Pancreas (tissue), 10 donors: ENCODE measurements at regions not wholly inside any gene's neighbourhood (a gene's known extent, or its start where the extent isn't known, plus 50 kb on each side); places are given as distances from the start of the nearest gene placed in this dataset.
A peak's percentile ranks its signal among the peaks of the same experiment; 100 is the strongest.

Source experiments
- ATAC-seq, 4 donors: fragments of 200-7000 bp; cut with Tn5 transposase; one replicate each; pipeline versions ENCODE4 v1.8.0 to v1.9.1; 2020; ENCODE audit warnings: mild to moderate bottlenecking in 4 of 4, moderate library complexity in 4 of 4
- DNase-seq, 6 donors: peaks; one replicate each; pipeline ENCODE4 v3.0.0-alpha.2; 2020
- FAIRE-seq: peaks from 2 replicates; lab custom pipeline; 2012; peaks lifted over from hg19 to GRCh38; lab: Jason Lieb, UNC
- H3K27ac ChIP-seq, 4 donors: fragments of 200-600 bp; sonication (generic); 1 replicate in 3 of 4; 2 replicates in 1 of 4; pipeline versions ENCODE4 v1.5.0 to v1.8.0; 2020
- H3K27me3 ChIP-seq, 4 donors: fragments of 200-600 bp; one replicate each; pipeline ENCODE4 v1.8.0; 2021
- H3K36me3 ChIP-seq, 3 donors: fragments of 200-600 bp; sonication (generic) in 1 of 3; one replicate each; pipeline versions ENCODE4 v1.5.0 to v1.8.0; 2020 to 2021
- H3K4me1 ChIP-seq, 3 donors: fragments of 200-600 bp; one replicate each; pipeline ENCODE4 v1.8.0; 2021
- H3K4me3 ChIP-seq, 4 donors: fragments of 200-600 bp; sonication (generic) in 2 of 4; one replicate each; pipeline versions ENCODE4 v1.5.0 to v1.8.0; 2020 to 2021
- H3K9me3 ChIP-seq, 4 donors: fragments of 200-600 bp; one replicate each; pipeline ENCODE4 v1.8.0; 2021
- CTCF ChIP-seq, 4 donors: fragments of 200-600 bp; sonication (generic) in 3 of 4; IDR thresholded peaks; one replicate each; pipeline versions ENCODE4 v1.5.0 to v1.8.0; 2021; ENCODE audit warnings: antibody characterized with exemption in 4 of 4
- WGBS, 2 donors: extraction: QIAGEN DNeasy Blood & Tissue Kit; methylation state at CpG; one replicate each; pipeline ENCODE4 v1.1.7; 2013; 5-methylcytosine and 5-hydroxymethylcytosine counted together
- intact Hi-C, 3 donors: fragments of 100-400 bp; cut with DNase I; formaldehyde crosslinking; loops; one replicate each; pipeline versions ENCODE4 v1.11.1 to v1.14.2; 2022
- donor health status: healthy with polysubstance abuse.
- donor health status: DM: no; HTN: no; CAD: no; lungs with moderate emphysema.
- donor health status: DM: no; HTN: no; CAD: no.
- donor health status: control.
- donor health status: control.
- donor health status: Bipolar disorder and iron deficiency.
- donor health status: DM: yes; HTN: yes; CAD: no.
- donor health status: DM: no; HTN: no; CAD: no.
- donor health status: DM: no; HTN: no; CAD: no.
- donor health status: DM: yes; HTN: yes; CAD: no.

DNA sequence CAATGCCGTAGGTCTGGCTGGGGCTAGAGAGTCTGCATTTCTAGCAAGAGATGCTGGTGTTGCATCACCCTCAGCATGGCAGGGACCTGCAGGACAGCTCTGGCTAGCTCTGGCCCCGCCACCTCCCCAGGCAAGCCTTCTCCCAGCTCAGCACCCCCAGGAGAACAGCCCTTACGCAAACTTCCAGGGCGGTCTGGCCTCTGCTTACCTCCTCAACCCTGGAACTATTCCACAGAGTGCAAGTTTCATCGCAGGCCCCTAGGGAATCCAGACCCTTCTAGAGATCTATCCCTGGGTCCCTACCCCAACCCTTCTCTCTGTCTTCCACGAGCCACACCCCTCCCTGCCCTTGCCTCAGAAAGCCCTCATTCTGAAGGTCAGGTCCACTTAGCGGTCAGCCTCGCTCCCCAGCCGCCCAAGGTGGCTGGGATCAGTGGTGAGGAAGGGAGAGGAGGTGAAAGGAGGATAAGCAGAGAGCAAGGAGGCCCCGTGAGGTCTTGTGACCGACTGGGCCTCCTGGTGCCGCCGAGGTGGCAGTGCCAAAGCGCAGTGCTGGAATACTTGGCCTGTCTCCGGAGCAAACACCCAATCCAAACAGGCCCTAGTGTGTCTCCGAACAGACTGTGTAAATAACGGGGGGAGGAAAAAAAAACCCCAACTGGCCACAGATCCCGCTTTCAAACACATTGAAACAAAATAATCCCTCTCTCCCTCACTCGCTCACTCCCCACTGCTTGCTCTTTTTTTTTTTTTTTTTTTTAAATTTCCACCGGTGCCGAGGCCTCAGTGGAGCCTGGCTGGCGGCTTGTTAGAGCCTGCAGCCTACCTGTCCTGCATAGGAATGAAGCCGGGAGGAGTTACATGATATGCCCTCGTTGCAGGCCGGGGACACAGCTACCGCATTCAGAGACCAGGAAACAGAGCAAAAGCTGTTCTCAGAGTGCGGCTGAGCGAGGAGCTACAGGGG, 380.9 kb downstream of the SOX9 start:
- H3K27me3 ChIP-seq: no peaks in the 10 kb centered on the region
- TF ChIP-seq CTCF (IDR thresholded peaks at IDR 0.05): no peak
- peaks cover 26 to 37% (median 29%) of the 10 kb centered on the region in 3 donors for H3K4me1 ChIP-seq
- peak; percentile 80 to 93 (median 91) for DNase-seq
- no peaks in the 10 kb centered on the region for H3K9me3 ChIP-seq
- intact Hi-C loops: no loop called here
- WGBS, 2 donors: 10 to 17% methylated on average over 28 of the region's 28 CpGs
- H3K36me3 ChIP-seq: no peaks in the 10 kb centered on the region
- FAIRE-seq: no peak
- H3K27ac ChIP-seq: peak overlapping the region; percentile 78 to 95 (median 90)
- peak; percentile 89 to 94 (median 92) for ATAC-seq
- peak overlapping the region in 1 of 4 donors; percentile 13 for H3K4me3 ChIP-seq

GRCh38 chr17:72502371-72503341, 381.8 kb downstream of the SOX9 start:
- DNase-seq: peak in 2 of 6 donors; percentile 51 to 58
- intact Hi-C loops: no loop called here
- no peak for TF ChIP-seq CTCF (IDR thresholded peaks at IDR 0.05)
- no peaks in the 10 kb centered on the region for H3K27me3 ChIP-seq
- H3K4me3 ChIP-seq: peak overlapping the region in 1 of 4 donors; percentile 13
- no peaks in the 10 kb centered on the region for H3K36me3 ChIP-seq
- H3K4me1 ChIP-seq: peaks cover 26 to 37% (median 29%) of the 10 kb centered on the region in 3 donors
- 23 to 25% methylated on average over 19 of the region's 19 CpGs for WGBS, 2 donors
- H3K9me3 ChIP-seq: no peaks in the 10 kb centered on the region
- ATAC-seq: peak; percentile 26 to 46 (median 41)
- no peak for FAIRE-seq
- H3K27ac ChIP-seq: peak overlapping the region; percentile 78 to 95 (median 90)

DNA sequence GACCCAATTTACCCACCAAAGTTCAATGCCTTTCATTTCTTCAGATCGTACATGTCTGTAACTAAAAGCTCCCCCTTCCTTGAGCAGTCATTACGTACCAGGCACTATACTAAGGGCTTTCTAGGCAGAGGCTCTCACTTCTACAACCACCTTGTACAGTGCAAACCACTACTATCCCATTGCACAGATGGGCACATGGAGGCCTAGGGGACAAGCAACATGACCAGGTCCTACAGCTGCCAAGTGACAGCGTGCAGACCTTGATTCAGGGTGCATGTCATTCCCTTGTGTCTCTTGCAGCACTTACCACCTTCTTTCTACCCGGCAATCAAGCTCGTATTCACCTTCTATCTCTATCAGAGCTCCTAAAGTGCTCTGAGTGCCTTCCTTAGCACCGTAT, 382.7 kb downstream of the SOX9 start:
- no peak for FAIRE-seq
- H3K27ac ChIP-seq: peak overlapping the region; percentile 78 to 95 (median 90)

GRCh38 chr17:72504783-72505182, 384.0 kb downstream of the SOX9 start:
- no peak overlapping the region for H3K27ac ChIP-seq
- no peak for TF ChIP-seq CTCF (IDR thresholded peaks at IDR 0.05)
- no peaks in the 10 kb centered on the region for H3K9me3 ChIP-seq
- H3K27me3 ChIP-seq: no peaks in the 10 kb centered on the region
- FAIRE-seq (no peak), DNase-seq (no peak), ATAC-seq (no peak)
- H3K36me3 ChIP-seq: no peaks in the 10 kb centered on the region
- intact Hi-C loops: no loop called here
- WGBS, 2 donors: 89 to 90% methylated on average over 4 of the region's 4 CpGs
- peaks cover 18 to 29% (median 28%) of the 10 kb centered on the region in 3 donors for H3K4me1 ChIP-seq
- no peak overlapping the region for H3K4me3 ChIP-seq

More for the DNA sequence above, 382.7 kb downstream of the SOX9 start:
- DNase-seq: no peak
- Histone ChIP-seq H3K4me1 (peaks cover 22 to 36% (median 29%) of the 10 kb centered on the region in 3 donors), H3K4me3 (no peak overlapping the region), H3K27me3 (no peaks in the 10 kb centered on the region), H3K9me3 (no peaks in the 10 kb centered on the region), H3K36me3 (no peaks in the 10 kb centered on the region)
- TF ChIP-seq CTCF (IDR thresholded peaks at IDR 0.05): no peak
- intact Hi-C loops: no loop called here
- ATAC-seq: no peak
- WGBS, 2 donors: 74 to 86% methylated on average over 6 of the region's 6 CpGs
